ENCODE measurements at regions not wholly inside any gene's neighbourhood (a gene's known extent, or its start where the extent isn't known, plus 50 kb on each side); places are given as distances from the start of the nearest gene placed in this dataset.

DNA sequence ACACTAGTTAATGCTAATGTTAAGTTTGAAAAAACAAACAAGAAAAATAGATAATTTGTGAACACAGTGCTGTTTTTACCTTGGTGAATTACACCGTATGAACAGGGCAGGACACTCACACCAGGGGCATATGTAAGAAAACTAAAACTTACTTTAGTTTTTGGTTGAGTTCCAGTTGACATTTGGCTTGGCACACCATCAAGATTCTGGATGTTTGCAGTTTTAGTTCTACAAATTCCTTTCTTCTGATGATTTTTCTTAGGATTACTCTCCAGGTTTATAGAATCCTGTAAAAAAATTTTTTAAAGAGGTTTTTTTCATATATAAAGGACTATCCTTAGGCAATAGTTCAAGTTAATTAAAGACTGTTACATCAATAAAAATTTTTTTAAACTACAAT is 238.5 kb upstream of the STARD13 start:
- no peak for TF ChIP-seq CTCF (IDR thresholded peaks at IDR 0.05; ENCODE audit: borderline replicate concordance)
- Histone ChIP-seq H3K27me3 (ENCODE audit: low read depth) (no peaks in the 10 kb centered on the region), H3K4me1 (peaks cover 28% of the 10 kb centered on the region), H3K36me3 (no peaks in the 10 kb centered on the region), H3K27ac (replicated peaks) (no peak overlapping the region), H3K4me3 (no peak overlapping the region), H3K9me3 (replicated peaks) (no peaks in the 10 kb centered on the region)
- no peak for DNase-seq
- intact Hi-C loops (cut with micrococcal nuclease): no loop called here

DNA sequence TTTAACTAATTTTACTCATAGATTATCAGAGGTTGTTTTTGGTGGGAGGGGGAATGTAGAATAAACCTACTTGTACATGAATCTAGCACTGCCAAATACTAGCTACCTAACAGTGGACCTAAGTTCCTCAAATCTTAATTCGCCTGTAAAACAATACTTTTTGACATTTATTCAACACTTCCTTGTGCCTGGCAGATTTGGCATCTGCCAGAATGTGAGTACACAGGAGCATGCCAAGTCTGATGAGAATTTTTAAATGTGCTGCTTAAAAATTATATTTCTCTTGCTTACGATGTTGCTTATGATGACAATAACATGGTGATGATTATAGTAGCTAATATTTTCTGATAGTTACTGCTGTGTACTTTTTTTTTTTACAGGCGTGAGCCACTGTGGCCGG is 240.2 kb upstream of the STARD13 start:
- no peak for DNase-seq
- Histone ChIP-seq H3K27ac (replicated peaks) (no peak overlapping the region), H3K9me3 (replicated peaks) (no peaks in the 10 kb centered on the region), H3K27me3 (ENCODE audit: low read depth) (no peaks in the 10 kb centered on the region), H3K4me3 (no peak overlapping the region), H3K36me3 (no peaks in the 10 kb centered on the region), H3K4me1 (peaks cover 28% of the 10 kb centered on the region)
- TF ChIP-seq CTCF (IDR thresholded peaks at IDR 0.05; ENCODE audit: borderline replicate concordance): no peak
- intact Hi-C loops (cut with micrococcal nuclease): no loop called here

- no peak for DNase-seq
- no peaks in the 10 kb centered on the region for H3K27me3 ChIP-seq (ENCODE audit: low read depth)
- H3K36me3 ChIP-seq: no peaks in the 10 kb centered on the region
- H3K9me3 ChIP-seq (replicated peaks): no peaks in the 10 kb centered on the region
- peaks cover 28% of the 10 kb centered on the region for H3K4me1 ChIP-seq
- TF ChIP-seq CTCF (IDR thresholded peaks at IDR 0.05; ENCODE audit: borderline replicate concordance): no peak
- no peak overlapping the region for H3K4me3 ChIP-seq
- intact Hi-C loops (cut with micrococcal nuclease): no loop called here
- no peak overlapping the region for H3K27ac ChIP-seq (replicated peaks)
These were observed 241.2 kb upstream of the STARD13 start for GRCh38 chr13:33526718-33527117.

DNA sequence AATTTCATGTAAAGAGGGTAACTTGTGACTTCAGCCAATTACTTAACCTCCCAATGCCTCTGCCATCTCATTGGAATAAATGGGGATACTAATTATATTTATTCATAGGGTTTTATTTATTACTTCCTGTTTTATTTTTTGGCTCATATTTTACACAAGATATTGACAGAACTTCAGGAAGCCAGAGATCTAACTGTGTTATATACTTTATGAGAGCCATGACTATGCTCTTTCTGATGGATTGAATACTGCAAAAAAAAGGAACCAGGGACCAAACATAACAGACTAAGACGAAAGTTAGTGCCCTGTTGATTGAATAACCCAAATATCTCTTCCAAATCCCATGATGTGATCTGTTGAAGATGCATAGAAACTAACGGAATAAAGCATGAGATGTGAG is 243.3 kb upstream of the STARD13 start:
- no peaks in the 10 kb centered on the region for H3K9me3 ChIP-seq (replicated peaks)
- TF ChIP-seq CTCF (IDR thresholded peaks at IDR 0.05; ENCODE audit: borderline replicate concordance): no peak
- no peak for DNase-seq
- intact Hi-C loops (cut with micrococcal nuclease): loop anchor here (2.0 kb wide), 1 partner anchor 26 kb away; no protein-coding TSS in a partner anchor
- no peak overlapping the region for H3K4me3 ChIP-seq
- H3K36me3 ChIP-seq: no peaks in the 10 kb centered on the region
- H3K4me1 ChIP-seq: peaks cover 28% of the 10 kb centered on the region
- no peaks in the 10 kb centered on the region for H3K27me3 ChIP-seq (ENCODE audit: low read depth)
- no peak overlapping the region for H3K27ac ChIP-seq (replicated peaks)

DNA sequence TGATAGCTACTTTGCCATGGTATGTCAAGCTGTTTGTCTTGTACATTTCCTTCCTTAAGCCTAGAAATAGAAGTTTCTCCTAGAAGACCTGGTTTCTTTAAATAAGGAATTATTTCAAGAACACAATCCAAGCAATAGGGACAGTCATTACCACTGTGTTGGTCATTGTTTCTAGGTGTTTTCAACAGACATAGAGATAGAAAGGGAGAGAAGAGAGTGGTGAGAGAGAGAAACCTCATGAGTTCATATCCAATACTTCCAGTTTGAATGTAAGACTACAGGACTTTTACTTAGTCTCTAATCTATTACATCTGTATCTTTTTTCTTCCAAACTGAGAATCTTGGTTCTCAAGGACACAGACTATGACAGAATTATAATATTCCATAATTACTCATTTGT is 245.9 kb upstream of the STARD13 start:
- no peak for TF ChIP-seq CTCF (IDR thresholded peaks at IDR 0.05; ENCODE audit: borderline replicate concordance)
- intact Hi-C loops (cut with micrococcal nuclease): no loop called here

GRCh38 chr13:33535061-33535460 is 249.5 kb upstream of the STARD13 start:
- no peak for TF ChIP-seq CTCF (IDR thresholded peaks at IDR 0.05; ENCODE audit: borderline replicate concordance)
- intact Hi-C loops (cut with micrococcal nuclease): loop anchor here (5.0 kb wide), 1 partner anchor 308 kb away; no protein-coding TSS in a partner anchor
- Histone ChIP-seq H3K4me1 (peaks cover 21% of the 10 kb centered on the region), H3K4me3 (no peak overlapping the region), H3K27ac (replicated peaks) (no peak overlapping the region), H3K9me3 (replicated peaks) (no peaks in the 10 kb centered on the region), H3K36me3 (no peaks in the 10 kb centered on the region), H3K27me3 (ENCODE audit: low read depth) (no peaks in the 10 kb centered on the region)
- DNase-seq: no peak

More for the DNA sequence above, 245.9 kb upstream of the STARD13 start:
- no peak overlapping the region for H3K4me3 ChIP-seq
- no peak overlapping the region for H3K27ac ChIP-seq (replicated peaks)
- no peaks in the 10 kb centered on the region for H3K9me3 ChIP-seq (replicated peaks)
- H3K36me3 ChIP-seq: no peaks in the 10 kb centered on the region
- H3K27me3 ChIP-seq (ENCODE audit: low read depth): no peaks in the 10 kb centered on the region
- peaks cover 10% of the 10 kb centered on the region for H3K4me1 ChIP-seq
- no peak for DNase-seq
